GM12891 (cell line): ENCODE measurements at regions not wholly inside any gene's neighbourhood (a gene's known extent, or its start where the extent isn't known, plus 50 kb on each side); places are given as distances from the start of the nearest gene placed in this dataset.

Experiments
- DNase-seq: peaks from one replicate; pipeline ENCODE4 v3.0.0; 2011; ENCODE audit warnings: low spot score; ENCODE audit not compliant: insufficient read length
- FAIRE-seq: peaks from 2 replicates; lab custom pipeline; 2011; peaks lifted over from hg19 to GRCh38; lab: Jason Lieb, UNC
- PAX5 ChIP-seq: IDR thresholded peaks from 2 replicates; pipeline ENCODE4 v1.6.1; 2011; ENCODE audit warnings: low read length, moderate library complexity, mild to moderate bottlenecking; ENCODE audit not compliant: insufficient read depth, severe bottlenecking
- POLR2A ChIP-seq: IDR thresholded peaks from 2 replicates; pipeline ENCODE4 v1.6.1; 2011; ENCODE audit warnings: low read depth, low read length, control low read depth
- POLR2AphosphoS5 ChIP-seq: IDR thresholded peaks from 2 replicates; pipeline ENCODE4 v1.6.1; 2011; ENCODE audit warnings: low read depth, low read length, control low read depth
- POU2F2 ChIP-seq: IDR thresholded peaks from 2 replicates; pipeline ENCODE4 v1.6.1; 2011; ENCODE audit warnings: low read depth, mild to moderate bottlenecking, control low read depth, low read length, moderate library complexity
- SPI1 ChIP-seq: IDR thresholded peaks from 2 replicates; pipeline ENCODE4 v1.6.1; 2011; ENCODE audit warnings: low read depth, low read length, control low read depth
- TAF1 ChIP-seq: IDR thresholded peaks from 2 replicates; pipeline ENCODE4 v1.6.1; 2011; ENCODE audit warnings: low read depth, low read length, control low read depth

- no peak for FAIRE-seq
- DNase-seq: no peak
- TF ChIP-seq POLR2A (no peak), POU2F2 (no peak), POLR2AphosphoS5 (no peak), PAX5 (no peak), TAF1 (no peak), SPI1 (no peak)
These were observed 832.2 kb upstream of the FANCL start for GRCh38 chr2:59073286-59073685.

GRCh38 chr2:59068255-59068654 lies 827.1 kb upstream of the FANCL start:
- TF ChIP-seq POU2F2 (no peak), TAF1 (no peak), POLR2AphosphoS5 (no peak), PAX5 (no peak), SPI1 (no peak), POLR2A (no peak)
- DNase-seq: no peak
- FAIRE-seq: no peak

GRCh38 chr2:59066787-59067399 lies 825.8 kb upstream of the FANCL start:
- TF ChIP-seq PAX5 (no peak), TAF1 (no peak), POLR2A (no peak), SPI1 (no peak), POLR2AphosphoS5 (no peak), POU2F2 (no peak)
- no peak for DNase-seq
- FAIRE-seq: no peak

- no peak for FAIRE-seq
- DNase-seq: no peak
- TF ChIP-seq PAX5: no peak
- TF ChIP-seq POLR2A: no peak
- no peak for TF ChIP-seq POU2F2
- TF ChIP-seq TAF1: no peak
- no peak for TF ChIP-seq POLR2AphosphoS5
- TF ChIP-seq SPI1: no peak
These were observed 806.4 kb upstream of the FANCL start for GRCh38 chr2:59047373-59047995.

GRCh38 chr2:59046401-59047372 lies 805.6 kb upstream of the FANCL start:
- no peak for DNase-seq
- FAIRE-seq: no peak
- TF ChIP-seq PAX5 (no peak), SPI1 (no peak), TAF1 (no peak), POLR2A (no peak), POU2F2 (no peak), POLR2AphosphoS5 (no peak)

- FAIRE-seq (no peak), DNase-seq (no peak)
- no peak for TF ChIP-seq SPI1
- TF ChIP-seq POLR2A: no peak
- no peak for TF ChIP-seq TAF1
- no peak for TF ChIP-seq PAX5
- TF ChIP-seq POLR2AphosphoS5: no peak
- TF ChIP-seq POU2F2: no peak
These were observed 803.6 kb upstream of the FANCL start for GRCh38 chr2:59044736-59045135.

- no peak for FAIRE-seq
- DNase-seq: no peak
- TF ChIP-seq POU2F2 (no peak), PAX5 (no peak), POLR2A (no peak), TAF1 (no peak), SPI1 (no peak)
These were observed 800.0 kb upstream of the FANCL start for GRCh38 chr2:59041139-59041538.

GRCh38 chr2:59034837-59035236 lies 793.7 kb upstream of the FANCL start:
- FAIRE-seq (no peak), DNase-seq (no peak)
- no peak for TF ChIP-seq POLR2A
- TF ChIP-seq POLR2AphosphoS5: no peak
- no peak for TF ChIP-seq POU2F2
- no peak for TF ChIP-seq SPI1
- TF ChIP-seq TAF1: no peak
- TF ChIP-seq PAX5: no peak

GRCh38 chr2:59034106-59034505 lies 793.0 kb upstream of the FANCL start:
- FAIRE-seq (no peak), DNase-seq (no peak)
- TF ChIP-seq SPI1 (no peak), POU2F2 (no peak), TAF1 (no peak), PAX5 (no peak)
